ENCODE measurements at regions not wholly inside any gene's neighbourhood (a gene's known extent, or its start where the extent isn't known, plus 50 kb on each side); places are given as distances from the start of the nearest gene placed in this dataset.

DNA sequence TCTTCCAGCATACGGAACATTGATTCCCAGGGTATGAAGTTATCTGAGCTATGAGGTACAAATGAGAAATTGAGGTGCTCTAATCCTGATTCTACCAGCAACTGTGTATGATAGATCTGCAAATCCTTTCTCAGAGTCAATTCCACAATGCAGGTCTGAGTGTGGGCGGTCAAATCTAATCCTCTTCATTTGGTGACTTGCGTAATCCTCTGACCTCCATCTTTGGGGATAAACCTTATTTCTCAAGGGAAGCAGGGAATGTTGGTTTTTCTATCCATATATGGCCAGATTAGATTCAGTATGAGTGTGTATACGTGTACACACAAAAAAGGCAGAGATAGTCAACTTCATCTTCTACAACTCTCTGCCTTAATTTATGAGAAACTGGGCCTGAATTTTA is 348.4 kb upstream of the IL12A start:
- TF ChIP-seq, protein P1, sequence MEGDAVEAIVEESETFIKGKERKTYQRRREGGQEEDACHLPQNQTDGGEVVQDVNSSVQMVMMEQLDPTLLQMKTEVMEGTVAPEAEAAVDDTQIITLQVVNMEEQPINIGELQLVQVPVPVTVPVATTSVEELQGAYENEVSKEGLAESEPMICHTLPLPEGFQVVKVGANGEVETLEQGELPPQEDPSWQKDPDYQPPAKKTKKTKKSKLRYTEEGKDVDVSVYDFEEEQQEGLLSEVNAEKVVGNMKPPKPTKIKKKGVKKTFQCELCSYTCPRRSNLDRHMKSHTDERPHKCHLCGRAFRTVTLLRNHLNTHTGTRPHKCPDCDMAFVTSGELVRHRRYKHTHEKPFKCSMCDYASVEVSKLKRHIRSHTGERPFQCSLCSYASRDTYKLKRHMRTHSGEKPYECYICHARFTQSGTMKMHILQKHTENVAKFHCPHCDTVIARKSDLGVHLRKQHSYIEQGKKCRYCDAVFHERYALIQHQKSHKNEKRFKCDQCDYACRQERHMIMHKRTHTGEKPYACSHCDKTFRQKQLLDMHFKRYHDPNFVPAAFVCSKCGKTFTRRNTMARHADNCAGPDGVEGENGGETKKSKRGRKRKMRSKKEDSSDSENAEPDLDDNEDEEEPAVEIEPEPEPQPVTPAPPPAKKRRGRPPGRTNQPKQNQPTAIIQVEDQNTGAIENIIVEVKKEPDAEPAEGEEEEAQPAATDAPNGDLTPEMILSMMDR (IDR thresholded peaks at IDR 0.05; ENCODE audit: low read depth, low read length) = no peak
- TF ChIP-seq POLR2A (IDR thresholded peaks at IDR 0.05; ENCODE audit: extremely low read depth, insufficient read length) = no peak
- TF ChIP-seq, protein P2, sequence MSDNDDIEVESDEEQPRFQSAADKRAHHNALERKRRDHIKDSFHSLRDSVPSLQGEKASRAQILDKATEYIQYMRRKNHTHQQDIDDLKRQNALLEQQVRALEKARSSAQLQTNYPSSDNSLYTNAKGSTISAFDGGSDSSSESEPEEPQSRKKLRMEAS (IDR thresholded peaks at IDR 0.05; ENCODE audit: low read depth, low read length) = no peak

All from NB4 (cell line).